HG03280 (cell line): ENCODE measurements at regions not wholly inside any gene's neighbourhood (a gene's known extent, or its start where the extent isn't known, plus 50 kb on each side); places are given as distances from the start of the nearest gene placed in this dataset.

Source experiments
- ATAC-seq: cut with Tn5 transposase; IDR thresholded peaks from one replicate; pipeline ENCODE4 v1.9.1; 2021; ENCODE audit warnings: mild to moderate bottlenecking, moderate library complexity; ENCODE audit not compliant: unreplicated experiment

DNA sequence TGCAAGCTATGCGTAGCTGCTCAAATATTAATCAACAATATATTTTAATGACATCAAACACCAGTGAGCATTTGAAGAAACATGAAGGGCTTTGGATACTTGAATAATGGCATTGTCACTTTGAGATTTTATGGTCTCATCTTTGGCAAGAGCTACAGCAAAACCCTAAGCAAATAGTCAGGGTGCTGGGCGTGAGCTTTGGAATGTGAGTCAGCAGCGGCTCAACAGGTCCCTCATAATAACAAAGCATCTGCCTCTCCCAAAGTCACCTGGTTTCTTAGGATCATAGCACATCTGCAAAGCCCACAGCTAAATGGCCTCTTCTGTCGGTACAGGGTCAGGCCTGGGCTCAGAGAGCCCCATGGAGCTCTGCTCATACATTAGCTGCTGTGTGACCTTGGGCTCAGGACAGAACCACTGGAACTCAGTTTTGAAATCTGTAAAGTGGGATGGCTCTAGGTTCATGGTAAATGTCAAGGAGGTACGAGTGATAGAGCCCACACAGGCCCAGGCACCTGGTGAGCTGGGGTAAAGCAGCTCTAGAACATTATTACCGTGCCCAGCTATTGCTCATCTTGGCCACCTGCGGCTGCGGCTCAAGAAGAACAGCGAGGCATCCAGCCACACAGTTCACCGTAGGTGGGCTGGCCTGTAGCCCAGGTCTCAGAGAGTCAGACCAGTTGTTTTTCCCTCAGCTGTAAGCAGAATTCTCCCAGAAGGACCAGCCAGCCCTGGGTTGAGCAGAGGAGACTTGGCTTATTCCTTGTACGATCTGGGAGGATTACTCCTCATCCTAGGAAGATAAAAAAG is 544.5 kb upstream of the CDH11 start:
- no peak for ATAC-seq

DNA sequence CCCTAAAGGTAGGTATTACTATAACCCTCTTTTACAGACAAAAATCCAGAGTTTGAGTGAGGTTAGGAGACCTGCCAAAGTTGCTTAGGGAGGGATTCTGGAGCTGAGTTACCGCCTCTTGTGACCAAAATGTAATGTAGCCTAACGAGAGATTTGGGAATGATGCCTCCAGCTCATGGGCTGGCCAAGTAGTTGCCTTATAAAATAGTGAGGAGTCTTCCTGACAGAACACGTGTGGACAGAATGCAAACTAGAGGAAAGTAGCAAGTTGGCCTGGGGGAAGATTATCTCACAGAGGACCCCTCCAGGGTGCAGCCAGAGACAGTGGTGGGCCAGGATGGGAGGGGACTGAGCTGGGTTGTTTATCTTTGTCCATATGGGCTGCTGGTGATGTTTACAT is 543.7 kb upstream of the CDH11 start:
- no peak for ATAC-seq

DNA sequence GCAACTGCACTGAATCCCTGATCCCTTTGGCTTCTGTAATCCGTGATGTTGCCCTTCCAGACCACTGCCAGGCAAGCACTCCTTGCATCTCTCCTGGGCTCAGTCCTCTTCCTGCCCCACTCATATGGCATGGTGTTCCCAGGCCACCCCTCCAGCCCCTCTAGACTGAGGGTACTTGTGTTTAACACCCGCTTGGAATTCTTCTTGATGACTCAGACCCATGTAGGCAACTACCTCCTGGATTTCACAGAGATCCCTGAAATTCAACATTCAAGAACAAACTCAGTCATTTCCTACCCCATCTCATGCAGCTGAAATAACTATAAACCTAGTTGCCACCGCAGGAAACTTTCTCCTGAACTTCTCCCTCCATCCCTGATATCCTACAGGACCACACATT is 541.9 kb upstream of the CDH11 start:
- ATAC-seq, result no peak

- ATAC-seq, result no peak
These were observed 540.4 kb upstream of the CDH11 start for GRCh38 chr16:65662256-65662655.

DNA sequence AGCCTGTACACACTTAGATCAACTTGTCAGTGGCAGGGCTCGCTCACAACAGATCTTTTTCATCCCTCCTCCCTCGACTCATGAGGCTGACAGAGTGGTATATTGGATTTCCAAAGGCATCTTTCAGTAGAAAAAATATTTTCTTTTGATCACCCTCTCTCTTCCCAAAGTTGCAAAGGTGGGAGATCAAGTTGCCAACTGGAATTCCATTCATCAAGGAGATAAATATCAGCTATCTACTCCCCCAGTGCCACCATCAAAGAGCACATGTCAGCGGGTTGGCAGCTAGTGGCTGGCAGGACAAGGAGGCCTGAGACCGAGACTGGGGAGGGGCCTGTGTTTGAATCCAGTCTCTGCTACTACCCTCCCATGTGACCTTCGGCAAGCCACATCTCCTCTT is 539.7 kb upstream of the CDH11 start:
- no peak for ATAC-seq

DNA sequence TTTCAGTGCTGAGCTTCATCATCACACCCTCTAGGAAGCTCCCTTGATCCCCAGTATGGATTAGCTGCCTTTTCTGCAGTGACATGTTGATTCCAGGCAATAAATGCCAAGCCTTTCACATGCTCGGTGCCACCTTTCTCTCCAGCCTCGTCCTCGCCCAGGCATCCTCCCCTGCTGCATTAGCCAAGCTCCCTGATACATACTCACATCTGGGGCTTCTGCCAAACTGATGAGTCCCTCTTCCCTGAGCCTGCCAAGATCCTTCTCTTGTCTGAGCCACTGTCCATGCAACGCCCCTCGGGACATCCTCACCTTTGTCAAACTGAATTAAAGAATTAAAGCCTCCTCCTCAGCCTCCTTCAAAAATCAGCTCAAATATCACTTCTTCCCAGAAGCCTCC is 538.5 kb upstream of the CDH11 start:
- ATAC-seq, result no peak

DNA sequence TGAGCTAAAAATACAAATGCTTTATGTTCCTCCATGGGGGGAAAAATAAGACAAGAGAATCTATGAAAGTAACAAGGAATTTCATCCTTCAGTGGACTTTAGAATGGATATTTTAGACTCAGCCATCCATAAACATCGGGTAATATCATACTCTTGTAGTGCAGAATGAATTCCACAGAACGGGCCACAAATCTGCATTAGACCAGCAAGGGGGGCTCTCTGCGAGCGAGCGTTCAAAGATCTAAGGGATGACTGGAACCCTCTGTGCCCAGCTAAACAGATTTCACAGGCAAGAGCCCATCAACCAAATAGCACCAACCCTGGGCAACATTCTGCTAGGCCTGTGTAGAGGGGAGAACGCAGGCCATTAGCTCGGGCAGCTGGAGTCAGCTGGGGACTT is 537.9 kb upstream of the CDH11 start:
- ATAC-seq, result no peak

GRCh38 chr16:65658787-65659220 is 536.9 kb upstream of the CDH11 start:
- no peak for ATAC-seq

GRCh38 chr16:65658349-65658748 is 536.5 kb upstream of the CDH11 start:
- ATAC-seq, result no peak

DNA sequence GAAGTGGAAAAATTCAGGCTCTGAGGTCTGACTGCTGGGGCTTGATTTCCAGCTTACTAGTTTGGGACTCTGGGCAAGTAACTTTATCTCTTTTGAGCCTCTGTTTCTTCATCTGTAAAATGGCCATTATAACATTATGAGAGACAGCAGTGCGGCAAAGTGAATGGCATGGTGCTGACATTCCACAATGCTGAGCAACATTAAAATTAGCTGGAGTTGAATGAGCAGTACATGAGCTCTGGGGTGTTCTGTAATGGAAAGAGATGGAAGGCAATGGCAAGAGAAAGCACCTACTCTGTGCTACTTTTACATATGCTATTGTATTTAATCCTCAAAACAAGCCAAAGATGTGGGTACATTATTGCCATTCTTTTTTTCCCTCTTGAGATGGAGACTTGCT is 535.7 kb upstream of the CDH11 start:
- no peak for ATAC-seq

GRCh38 chr16:65657071-65657494 is 535.2 kb upstream of the CDH11 start:
- no peak for ATAC-seq

- no peak for ATAC-seq
These were observed 533.9 kb upstream of the CDH11 start for GRCh38 chr16:65655802-65656201.

DNA sequence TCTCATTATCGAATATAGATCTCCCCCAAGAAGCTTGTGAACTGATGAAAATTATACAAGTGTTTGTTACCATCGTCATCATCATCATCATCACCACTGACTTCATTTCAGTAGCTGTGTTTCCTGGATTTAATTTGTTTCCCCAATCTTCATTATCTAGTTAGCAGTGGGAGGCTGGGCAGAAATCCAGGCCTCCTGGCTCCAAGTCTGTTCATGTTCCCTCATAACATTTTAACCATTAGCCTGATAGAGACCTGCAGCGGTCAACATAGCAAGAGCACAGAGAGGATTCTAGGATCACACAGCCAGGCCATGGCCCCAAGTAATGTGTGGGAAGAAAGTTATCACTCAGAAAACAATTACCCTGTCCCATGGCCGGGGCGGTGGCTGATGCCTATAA is 526.2 kb upstream of the CDH11 start:
- no peak for ATAC-seq

- no peak for ATAC-seq
These were observed 523.0 kb upstream of the CDH11 start for GRCh38 chr16:65644821-65645220.

GRCh38 chr16:65641762-65642289 is 520.0 kb upstream of the CDH11 start:
- ATAC-seq, result no peak

- no peak for ATAC-seq
These were observed 519.3 kb upstream of the CDH11 start for GRCh38 chr16:65641049-65641761.

DNA sequence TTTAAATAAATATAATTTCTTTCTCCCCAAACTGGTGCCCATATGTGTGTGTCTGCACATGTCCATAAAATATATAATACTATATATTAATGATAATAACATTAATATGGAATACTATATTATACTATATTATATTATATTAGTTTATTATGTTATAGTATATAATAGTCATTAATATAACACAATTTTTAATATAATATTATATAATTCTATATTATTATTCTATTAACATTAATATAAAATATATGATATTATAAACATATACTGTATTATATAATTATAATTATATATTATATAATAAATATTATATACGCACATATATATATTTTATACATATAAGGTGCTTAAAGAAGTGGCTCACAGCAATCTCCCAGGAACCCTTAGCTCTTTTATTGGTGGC is 513.0 kb upstream of the CDH11 start:
- ATAC-seq, result no peak

GRCh38 chr16:65634291-65634690 is 512.4 kb upstream of the CDH11 start:
- ATAC-seq, result no peak

GRCh38 chr16:65624666-65625065 is 502.8 kb upstream of the CDH11 start:
- no peak for ATAC-seq

GRCh38 chr16:65624229-65624628 is 502.4 kb upstream of the CDH11 start:
- ATAC-seq, result no peak

DNA sequence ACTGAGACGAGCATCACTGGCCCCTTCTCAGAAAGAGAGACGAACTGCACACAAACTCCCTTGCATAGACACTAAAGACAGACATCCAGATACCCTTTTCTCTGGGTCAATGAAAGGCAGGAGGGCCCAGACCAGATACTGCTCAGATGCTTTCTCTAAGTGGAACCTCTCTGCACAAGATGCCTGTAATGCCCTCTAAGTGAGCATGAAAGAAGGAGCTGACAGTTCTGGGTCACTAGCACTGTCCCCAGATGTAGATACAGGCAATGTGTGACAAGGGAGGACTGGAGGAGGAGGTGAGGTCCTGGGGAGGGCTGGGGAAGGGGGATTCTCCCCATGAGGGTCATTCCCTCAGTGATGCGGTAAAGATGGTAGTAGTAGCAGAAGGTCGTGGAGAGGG is 501.0 kb upstream of the CDH11 start:
- no peak for ATAC-seq

GRCh38 chr16:65622151-65622550 is 500.3 kb upstream of the CDH11 start:
- ATAC-seq, result no peak
